ENCODE measurements at regions not wholly inside any gene's neighbourhood (a gene's known extent, or its start where the extent isn't known, plus 50 kb on each side); places are given as distances from the start of the nearest gene placed in this dataset.

- Histone ChIP-seq H3K27ac (no peak overlapping the region), H3K27me3 (no peaks in the 10 kb centered on the region), H3K9me3 (no peaks in the 10 kb centered on the region), H3K36me3 (no peaks in the 10 kb centered on the region), H3K4me1 (no peaks in the 10 kb centered on the region), H3K4me3 (peak overlapping the region in 1 of 4 donors; percentile 11)
- ATAC-seq (no peak), DNase-seq (peak in 1 of 2 donors; percentile 2)
- intact Hi-C loops (cut with DNase I; ENCODE audit: low total_unique reads) = no loop called here
- in situ Hi-C loops (cut with MboI; ENCODE audit: low sequenced_read_pairs in 4 of 4) = no loop called here
- TF ChIP-seq POLR2A (IDR thresholded peaks at IDR 0.05) = no peak
- no peak for TF ChIP-seq CTCF (IDR thresholded peaks at IDR 0.05 in 4 of 5, conservative IDR thresholded peaks at IDR 0.05 in 1 of 5)
Measured at GRCh38 chrY:12421072-12421787, 279.8 kb upstream of the USP9Y start.

GRCh38 chrY:12421788-12422124, 279.3 kb upstream of the USP9Y start:
- no peak for TF ChIP-seq POLR2A (IDR thresholded peaks at IDR 0.05)
- TF ChIP-seq CTCF (IDR thresholded peaks at IDR 0.05 in 4 of 5, conservative IDR thresholded peaks at IDR 0.05 in 1 of 5) = no peak
- H3K27ac ChIP-seq = no peak overlapping the region
- H3K4me3 ChIP-seq = peak overlapping the region in 1 of 4 donors; percentile 11
- H3K27me3 ChIP-seq = no peaks in the 10 kb centered on the region
- no peak for ATAC-seq
- in situ Hi-C loops (cut with MboI; ENCODE audit: low sequenced_read_pairs in 4 of 4) = no loop called here
- H3K36me3 ChIP-seq = no peaks in the 10 kb centered on the region
- intact Hi-C loops (cut with DNase I; ENCODE audit: low total_unique reads) = no loop called here
- no peak for DNase-seq
- no peaks in the 10 kb centered on the region for H3K4me1 ChIP-seq
- no peaks in the 10 kb centered on the region for H3K9me3 ChIP-seq

GRCh38 chrY:12422536-12422935, 278.5 kb upstream of the USP9Y start:
- in situ Hi-C loops (cut with MboI; ENCODE audit: low sequenced_read_pairs in 4 of 4) = no loop called here

GRCh38 chrY:12423416-12424252, 277.4 kb upstream of the USP9Y start:
- Histone ChIP-seq H3K27ac (no peak overlapping the region), H3K4me3 (no peak overlapping the region), H3K36me3 (no peaks in the 10 kb centered on the region), H3K4me1 (no peaks in the 10 kb centered on the region), H3K9me3 (no peaks in the 10 kb centered on the region), H3K27me3 (no peaks in the 10 kb centered on the region)
- intact Hi-C loops (cut with DNase I; ENCODE audit: low total_unique reads) (no loop called here), in situ Hi-C loops (cut with MboI; ENCODE audit: low sequenced_read_pairs in 4 of 4) (no loop called here)
- ATAC-seq (no peak), DNase-seq (no peak)
- TF ChIP-seq CTCF (IDR thresholded peaks at IDR 0.05 in 4 of 5, conservative IDR thresholded peaks at IDR 0.05 in 1 of 5) (no peak), POLR2A (IDR thresholded peaks at IDR 0.05) (no peak)

More at GRCh38 chrY:12422536-12422935, 278.5 kb upstream of the USP9Y start:
- Histone ChIP-seq H3K4me1 (no peaks in the 10 kb centered on the region), H3K9me3 (no peaks in the 10 kb centered on the region), H3K27ac (no peak overlapping the region), H3K36me3 (no peaks in the 10 kb centered on the region), H3K27me3 (no peaks in the 10 kb centered on the region), H3K4me3 (no peak overlapping the region)
- DNase-seq (no peak), ATAC-seq (no peak)
- intact Hi-C loops (cut with DNase I; ENCODE audit: low total_unique reads) = no loop called here
- TF ChIP-seq POLR2A (IDR thresholded peaks at IDR 0.05) = no peak
- TF ChIP-seq CTCF (IDR thresholded peaks at IDR 0.05 in 4 of 5, conservative IDR thresholded peaks at IDR 0.05 in 1 of 5) = no peak

Measured in gastrocnemius medialis (tissue), 4 donors.